ENCODE measurements at regions not wholly inside any gene's neighbourhood (a gene's known extent, or its start where the extent isn't known, plus 50 kb on each side); places are given as distances from the start of the nearest gene placed in this dataset.
"Not testable (repeated sequence)": the region's sequence is repeated elsewhere in the genome, so short reads cannot be mapped to it uniquely, and the experiment has no call there.

DNA sequence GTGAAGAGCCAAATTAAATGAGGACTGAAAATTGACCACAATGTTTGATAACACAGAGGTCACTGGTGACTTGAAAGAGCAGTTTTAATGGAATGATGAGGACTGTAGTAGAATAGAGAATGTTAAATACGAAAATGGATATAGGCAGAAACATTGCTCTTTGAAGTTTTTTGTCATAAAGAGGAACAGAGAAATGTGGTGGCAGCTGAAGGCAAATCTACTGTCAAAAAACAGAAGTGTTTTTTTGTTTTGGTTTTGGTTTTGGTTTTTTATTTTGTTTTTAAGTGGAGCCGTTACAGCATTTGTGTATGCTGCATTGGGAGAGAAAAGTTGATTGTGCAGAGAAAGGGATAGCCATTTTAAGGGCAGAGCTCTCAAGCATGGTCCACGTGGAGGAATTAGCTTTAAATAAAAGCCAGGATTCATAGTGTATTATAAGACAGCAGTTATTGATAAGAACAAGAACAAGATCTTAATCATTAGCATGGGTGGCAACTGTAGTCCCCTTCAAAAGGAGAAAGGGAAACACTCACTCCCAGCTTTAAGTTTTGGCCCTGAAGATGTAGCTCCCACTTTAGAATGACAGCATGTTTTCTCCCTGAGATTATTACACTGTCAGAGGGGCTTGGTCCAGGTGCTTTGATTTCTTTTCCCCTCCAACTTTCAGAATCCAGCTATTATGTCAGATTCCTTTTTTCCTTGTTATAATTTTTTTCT, 156.7 kb upstream of the BET1 start:
- intact Hi-C loops (cut with DNase I) = no loop called here
- DNase-seq = no peak

DNA sequence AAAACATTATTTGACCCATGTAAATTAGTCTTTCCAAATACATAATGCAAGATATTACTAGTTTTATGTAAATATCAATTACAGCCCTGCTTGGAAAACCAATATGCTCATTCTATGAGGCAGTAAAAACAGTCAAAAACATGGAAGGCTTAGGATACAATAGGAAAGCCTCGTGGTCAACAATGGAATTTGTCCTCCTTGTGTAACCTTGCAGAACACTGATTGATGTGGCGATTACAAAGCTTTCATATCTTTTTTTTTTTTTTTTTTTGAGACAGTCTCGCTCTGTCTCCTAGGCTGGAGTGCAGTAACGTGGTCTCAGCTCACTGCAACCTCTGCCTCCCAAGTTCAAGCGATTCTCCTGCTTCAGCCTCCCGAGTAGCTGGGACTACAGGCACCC, 157.3 kb upstream of the BET1 start:
- intact Hi-C loops (cut with DNase I) = no loop called here

DNA sequence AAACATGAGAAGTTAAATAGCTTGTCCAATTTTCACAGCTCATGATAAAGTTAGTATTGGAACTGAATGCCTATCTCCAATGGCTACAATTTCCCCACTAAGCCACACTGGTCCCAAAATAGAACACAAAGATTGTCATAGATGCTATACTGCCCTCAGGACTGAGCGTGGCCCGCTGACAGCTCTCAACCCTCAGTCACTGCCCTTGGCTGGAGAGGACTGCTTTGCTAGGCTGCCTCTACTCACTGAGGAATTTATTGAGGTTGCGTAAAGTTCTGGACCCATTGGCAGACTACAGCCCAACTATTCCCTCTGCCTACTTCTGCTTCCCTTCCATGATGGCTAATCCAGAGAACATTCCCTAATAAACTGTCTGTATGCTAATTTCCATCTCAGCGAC, 165.5 kb upstream of the BET1 start:
- no peak for DNase-seq
- intact Hi-C loops (cut with DNase I) = no loop called here

More for the DNA sequence above, 157.3 kb upstream of the BET1 start:
- no peak for DNase-seq

DNA sequence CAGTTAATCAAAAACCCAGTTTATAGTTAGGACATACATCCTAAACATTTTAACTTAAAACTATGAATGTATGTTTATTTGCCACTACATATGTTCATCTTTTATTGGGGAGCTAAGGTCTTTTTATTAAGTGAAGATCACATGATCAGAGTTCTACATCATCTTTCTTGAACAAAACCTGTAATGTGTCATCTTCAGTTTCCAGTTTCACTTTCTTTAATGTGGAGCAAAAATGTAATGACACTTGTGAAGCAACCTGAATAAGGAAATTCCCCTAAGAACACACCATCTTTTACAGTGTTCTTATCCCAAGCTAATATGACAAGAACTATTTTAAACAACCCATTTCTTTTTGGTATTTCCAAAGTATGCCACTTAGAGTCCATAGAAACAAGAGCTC, 166.7 kb upstream of the BET1 start:
- intact Hi-C loops (cut with DNase I) = no loop called here
- no peak for DNase-seq

DNA sequence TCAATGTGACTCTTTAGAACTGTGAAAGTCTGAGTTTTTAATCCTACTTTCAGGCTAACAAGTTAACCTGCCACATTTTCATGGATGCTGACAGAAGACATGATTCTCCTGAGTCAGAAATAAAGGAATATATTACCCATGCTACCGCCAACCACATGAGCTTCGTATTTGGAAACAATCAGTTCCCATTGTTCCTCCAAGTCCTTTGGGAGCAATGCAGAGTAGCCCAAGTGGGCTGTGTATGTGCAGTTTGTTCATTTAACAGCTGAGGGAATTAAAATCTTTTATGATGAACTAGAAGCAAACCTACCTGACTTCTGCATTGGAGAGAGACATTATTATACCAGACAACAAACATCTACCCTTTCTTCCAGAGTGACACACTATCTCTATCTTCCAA, 169.3 kb upstream of the BET1 start:
- intact Hi-C loops (cut with DNase I) = no loop called here

DNA sequence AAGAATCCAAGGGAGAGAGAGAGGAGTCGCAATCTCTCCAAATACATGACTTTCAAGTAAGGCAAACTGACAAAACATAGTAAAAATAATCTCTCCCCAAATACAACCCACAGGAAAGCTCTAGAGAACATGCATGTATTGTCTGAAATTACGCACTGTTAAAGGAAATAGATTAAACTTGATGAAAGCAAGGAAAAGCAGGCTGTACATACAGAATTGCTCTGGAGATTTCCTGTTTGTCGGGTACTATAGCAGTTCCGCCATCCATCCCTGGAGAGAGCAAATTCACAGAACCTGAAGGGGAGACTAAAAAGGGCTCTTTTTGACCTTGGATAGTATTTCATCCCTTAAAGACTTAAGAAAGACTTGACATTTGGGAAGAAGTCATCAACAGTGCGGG, 170.2 kb upstream of the BET1 start:
- DNase-seq = no peak
- intact Hi-C loops (cut with DNase I) = no loop called here

More for the DNA sequence above, 169.3 kb upstream of the BET1 start:
- no peak for DNase-seq

DNA sequence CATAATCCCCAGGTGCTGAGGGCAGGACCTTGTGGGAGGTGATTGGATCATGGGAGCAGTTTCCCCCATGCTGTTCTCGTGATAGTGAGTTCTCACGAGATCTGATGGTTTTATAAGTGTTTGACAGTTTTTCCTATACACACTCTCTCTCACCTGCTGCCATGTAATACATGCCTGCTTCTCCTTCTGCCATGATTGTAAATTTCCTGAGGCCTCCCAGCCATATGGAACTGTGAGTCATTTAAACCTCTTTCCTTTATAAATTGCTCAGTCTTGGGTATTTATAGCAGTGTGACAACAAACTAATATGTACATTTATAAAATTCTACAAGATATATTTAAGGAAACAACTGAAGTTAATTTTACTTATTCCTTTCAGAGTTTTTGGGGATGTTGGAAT, 170.8 kb upstream of the BET1 start:
- no peak for DNase-seq
- intact Hi-C loops (cut with DNase I) = no loop called here

DNA sequence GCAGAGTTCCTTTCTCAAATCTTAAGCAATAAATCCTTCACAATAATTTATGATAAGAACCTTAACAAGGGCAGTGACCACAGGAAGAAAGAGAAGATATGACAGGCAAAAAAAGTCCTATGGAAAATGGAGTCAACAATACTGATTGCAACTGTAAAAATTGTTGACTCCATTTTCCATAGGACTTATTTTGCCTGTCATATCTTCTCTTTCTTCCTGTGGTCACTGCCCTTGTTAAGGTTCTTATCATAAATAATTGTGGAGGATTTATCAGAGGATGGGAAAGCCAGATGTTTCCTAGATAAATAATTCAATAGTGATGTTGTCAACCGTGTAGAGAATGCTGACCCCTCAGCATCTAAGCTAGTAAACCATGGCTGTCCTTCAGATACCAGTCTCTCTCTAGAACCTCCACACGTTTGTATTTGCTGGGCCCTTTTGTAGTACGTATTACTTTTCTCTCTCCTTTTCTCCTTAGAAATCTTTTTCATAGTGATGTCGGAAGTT, 172.6 kb upstream of the BET1 start:
- intact Hi-C loops (cut with DNase I) = no loop called here
- DNase-seq = no peak

DNA sequence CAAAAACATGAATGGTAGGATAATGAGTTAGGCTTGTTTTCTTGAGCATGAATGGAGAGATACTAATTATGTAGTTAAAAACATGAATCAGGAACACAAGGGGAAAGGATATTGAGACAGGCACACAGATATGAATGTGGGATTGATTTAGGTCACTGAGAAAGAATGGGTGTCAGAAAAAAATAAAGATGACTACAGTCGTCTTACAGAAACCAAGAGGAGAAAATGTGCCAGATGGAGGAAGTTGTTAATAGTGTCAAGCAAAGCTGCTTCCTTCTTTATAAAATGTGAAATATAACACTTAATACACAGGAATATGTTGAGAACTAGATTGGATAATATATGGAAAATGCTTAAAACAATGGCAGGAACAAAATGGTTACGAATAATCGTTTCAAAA, 173.3 kb upstream of the BET1 start:
- no peak for DNase-seq
- intact Hi-C loops (cut with DNase I) = no loop called here

DNA sequence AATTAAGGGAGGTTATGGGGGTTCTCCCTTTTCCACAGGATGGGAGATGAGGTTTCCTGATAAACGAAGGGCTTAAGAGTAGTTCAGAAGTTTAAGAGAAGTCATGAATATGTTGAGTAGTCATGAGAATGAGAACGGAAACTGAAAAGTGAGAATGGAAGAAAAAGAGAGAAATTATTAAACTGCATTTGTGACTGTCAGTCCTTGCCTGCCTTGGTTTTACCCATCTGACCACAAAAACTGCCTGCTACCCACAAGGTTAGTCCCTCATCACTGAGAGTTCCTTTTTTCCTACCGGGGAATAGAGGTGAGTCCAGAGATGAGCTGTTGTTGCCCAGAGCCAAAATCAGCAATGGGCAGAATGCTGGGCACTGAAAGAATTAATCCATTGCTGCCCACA, 174.1 kb upstream of the BET1 start:
- intact Hi-C loops (cut with DNase I) = no loop called here

DNA sequence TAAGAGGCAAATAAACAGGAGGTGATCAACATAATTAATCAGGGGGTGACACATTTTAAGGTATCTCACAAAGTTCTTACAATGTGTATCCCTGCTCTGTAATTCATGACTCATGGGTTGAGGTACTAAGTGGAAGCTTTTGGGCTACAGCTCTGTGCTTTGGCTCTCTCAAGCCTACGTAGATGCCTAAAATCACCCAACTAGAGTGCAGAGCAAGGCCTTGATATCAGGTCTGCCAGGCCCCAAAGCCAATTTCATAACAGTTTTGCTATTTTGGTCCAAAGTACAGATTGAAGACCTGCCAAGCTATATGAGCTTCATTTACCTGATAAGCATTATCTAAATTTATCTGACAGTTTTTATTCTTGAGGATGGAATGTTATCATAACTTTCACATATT, 175.3 kb upstream of the BET1 start:
- intact Hi-C loops (cut with DNase I) = no loop called here
- DNase-seq = no peak

More for the DNA sequence above, 174.1 kb upstream of the BET1 start:
- no peak for DNase-seq

DNA sequence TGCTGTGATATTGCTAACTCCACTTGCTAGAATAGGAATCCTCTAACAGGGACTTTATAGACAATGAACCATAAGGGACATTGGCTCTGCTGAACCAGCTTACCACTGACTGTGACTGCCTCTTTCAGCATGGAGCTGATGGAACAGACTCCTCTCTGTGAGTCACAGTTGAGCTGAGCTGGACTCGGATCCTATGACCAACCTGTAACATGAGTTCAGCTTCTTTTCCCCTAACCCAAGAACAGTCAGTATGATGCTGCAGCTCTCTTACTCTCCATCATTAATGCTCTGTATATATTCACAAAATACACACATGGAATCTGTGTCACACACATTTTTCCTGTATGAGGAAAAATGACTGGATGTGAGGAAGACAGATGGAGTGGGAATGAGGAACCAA, 177.9 kb upstream of the BET1 start:
- DNase-seq = no peak
- intact Hi-C loops (cut with DNase I) = no loop called here

DNA sequence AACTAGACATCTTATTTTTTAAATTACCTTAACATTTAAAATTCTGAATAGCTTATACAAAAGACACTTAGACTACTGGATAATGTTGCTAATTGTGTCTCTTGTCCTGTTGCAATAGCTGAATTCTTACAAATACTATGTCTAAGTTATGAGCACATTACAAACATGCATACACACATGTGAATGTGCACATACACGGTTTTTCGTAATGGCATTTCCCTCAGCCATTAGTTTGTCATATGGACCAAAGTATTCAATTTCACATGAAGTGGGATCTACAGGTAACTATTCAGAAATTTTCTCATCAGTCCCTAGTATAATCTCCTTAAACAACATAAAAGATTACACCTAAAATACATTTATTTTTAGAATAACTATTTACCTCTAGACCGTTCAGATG, 178.6 kb upstream of the BET1 start:
- DNase-seq = no peak
- intact Hi-C loops (cut with DNase I) = no loop called here

DNA sequence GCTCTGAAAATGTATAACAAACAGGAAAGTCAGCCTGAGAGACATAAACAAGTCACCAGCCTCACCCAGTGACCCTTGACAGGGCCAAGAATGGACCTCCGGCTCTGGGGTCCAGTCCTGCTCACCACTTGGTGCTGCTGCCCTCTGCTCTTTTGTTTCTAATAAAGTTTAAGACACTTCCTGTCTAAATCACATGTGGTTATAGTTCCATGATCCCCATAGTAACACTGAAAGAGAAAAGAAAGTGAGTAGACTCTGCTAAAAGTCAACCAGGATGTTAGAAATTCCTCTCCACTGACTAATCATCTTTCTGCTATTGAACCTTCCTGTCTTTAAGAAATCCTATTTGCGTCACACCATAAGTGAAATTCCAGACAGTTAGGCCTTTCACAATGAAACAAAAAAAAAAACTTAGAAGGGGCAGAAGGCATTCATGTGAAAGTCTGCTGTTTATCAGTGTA, 179.2 kb upstream of the BET1 start:
- intact Hi-C loops (cut with DNase I) = no loop called here
- DNase-seq = no peak

DNA sequence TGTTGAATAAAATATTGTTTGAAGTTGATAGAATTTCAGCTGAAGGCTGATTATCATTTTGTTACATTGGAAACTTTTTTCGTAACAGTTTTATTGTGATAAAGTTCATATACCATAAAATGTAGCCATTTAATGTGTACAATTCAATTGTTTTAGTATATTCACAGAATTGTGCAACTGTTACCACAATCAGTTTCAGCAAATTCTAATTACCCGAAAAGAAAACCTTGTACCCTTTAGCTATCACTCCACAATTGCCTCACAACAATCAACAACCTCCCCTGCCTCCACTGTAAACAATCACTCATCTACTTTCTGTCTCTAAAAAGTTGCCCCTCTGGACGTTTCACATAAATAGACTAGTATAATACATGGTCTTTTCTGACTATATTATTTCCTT, 179.7 kb upstream of the BET1 start:
- intact Hi-C loops (cut with DNase I) = no loop called here
- DNase-seq = no peak

DNA sequence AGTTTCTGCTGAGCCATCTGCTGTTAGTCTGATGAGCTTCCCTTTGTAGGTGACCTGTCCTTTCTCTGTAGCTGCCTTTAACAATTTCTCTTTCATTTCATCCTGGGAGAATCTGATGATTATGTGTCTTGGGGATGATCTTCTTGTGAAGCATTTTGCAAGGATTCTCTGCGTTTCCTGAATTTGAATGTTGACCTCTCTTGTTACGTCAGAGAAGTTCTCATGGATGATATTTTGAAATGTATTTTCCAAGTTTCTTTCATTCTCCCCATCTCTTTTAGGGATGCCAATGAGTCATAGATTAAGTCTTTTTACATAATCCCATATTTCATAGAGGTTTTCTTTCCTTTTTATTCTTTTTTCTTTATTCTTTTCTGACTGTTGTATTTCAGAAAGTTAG, 184.2 kb upstream of the BET1 start:
- no peak for DNase-seq
- intact Hi-C loops (cut with DNase I) = no loop called here

DNA sequence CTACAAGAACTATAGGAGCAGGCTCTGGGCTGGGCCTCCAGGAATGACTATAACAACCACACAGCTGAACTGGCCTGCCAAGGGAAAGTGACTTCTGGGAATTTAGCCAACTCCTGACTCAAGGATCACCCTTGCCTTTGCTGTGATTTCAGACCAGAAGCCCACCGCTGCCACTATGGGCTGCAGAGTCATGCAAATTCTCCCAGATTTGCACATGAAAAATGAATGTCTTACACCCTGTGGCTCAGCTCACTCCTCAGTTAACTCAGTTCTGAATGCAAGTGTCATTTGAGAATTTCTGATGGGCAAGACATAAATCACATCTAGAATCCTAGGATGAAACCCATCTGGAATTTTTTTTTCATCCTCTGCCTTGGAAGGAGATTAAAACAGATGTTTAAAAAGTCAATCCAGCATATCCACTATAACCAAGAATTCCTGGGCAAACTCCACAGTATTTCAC, 186.5 kb upstream of the BET1 start:
- DNase-seq = no peak
- intact Hi-C loops (cut with DNase I) = no loop called here

DNA sequence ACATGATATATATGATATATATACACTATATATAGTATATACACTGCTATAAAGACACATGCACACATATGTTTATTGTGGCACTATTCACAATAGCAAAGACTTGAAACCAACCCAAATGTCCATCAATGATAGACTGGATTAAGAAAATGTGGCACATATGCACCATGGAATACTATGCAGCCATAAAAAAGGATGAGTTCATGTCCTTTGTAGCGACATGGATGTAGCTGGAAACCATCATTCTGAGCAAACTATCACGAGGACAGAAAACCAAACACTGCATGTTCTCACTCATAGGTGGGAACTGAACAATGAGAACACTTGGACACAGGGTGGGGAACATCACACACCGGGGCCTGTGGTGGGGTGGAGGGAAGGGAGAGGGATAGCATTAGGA, 190.3 kb upstream of the BET1 start:
- DNase-seq; intact Hi-C loops (cut with DNase I): not testable (repeated sequence)

DNA sequence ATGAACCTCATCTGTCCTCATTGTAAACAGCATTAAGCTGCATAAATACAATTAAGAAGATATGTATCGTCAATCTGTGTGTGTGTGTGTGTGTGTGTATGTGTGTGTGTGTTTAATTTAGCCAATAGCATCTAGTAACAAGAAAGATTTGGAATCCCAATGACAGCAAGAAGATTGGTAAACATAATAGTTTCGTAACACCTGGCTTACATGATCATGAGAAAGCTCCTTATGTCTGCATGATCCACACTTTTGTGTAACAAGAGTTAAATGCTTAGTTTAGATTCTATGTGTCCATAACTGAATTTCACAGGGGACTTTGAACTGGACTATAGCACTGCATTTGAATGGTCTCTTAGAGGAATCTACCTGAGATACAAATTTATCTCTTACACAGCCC, 191.0 kb upstream of the BET1 start:
- intact Hi-C loops (cut with DNase I) = no loop called here
- no peak for DNase-seq

DNA sequence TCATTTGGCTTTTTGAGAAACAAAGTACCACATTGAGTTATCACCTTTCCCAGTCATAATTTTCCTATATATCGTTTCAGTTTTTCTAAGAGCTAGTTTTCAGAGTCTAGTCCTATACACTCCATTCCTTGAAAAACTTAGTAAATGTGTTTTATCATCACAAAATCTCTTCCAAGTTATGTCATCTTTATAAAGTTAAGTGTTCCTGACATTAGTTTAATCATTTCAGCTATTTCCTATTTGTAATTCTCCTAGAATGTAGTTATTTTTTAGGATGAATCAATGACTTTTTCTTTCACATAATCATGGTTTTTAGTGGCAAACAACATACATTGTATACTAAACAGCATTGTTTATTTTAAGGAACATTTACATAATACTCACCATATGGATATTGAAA, 191.7 kb upstream of the BET1 start:
- intact Hi-C loops (cut with DNase I) = no loop called here
- no peak for DNase-seq

DNA sequence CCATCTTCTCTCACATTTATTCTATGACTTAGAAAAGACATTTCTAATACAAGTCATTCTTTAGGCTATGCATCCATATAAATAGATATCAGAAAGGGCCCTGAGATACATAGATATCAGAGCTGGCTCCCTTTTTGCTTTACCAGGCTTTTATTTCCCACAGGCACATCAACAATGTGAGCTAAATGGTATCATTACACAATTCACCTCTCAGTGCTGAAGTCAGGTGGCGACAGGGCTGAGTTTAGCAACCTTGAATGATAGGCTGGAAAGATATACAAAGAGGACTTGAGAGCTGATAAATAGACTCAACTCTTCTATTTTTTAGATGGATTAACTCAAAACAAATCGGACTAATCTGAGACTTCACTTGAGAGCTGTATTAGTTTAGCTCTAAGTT, 189.2 kb upstream of the COL1A2 start:
- no peak for DNase-seq
- intact Hi-C loops (cut with DNase I) = no loop called here
